ENCODE measurements at regions not wholly inside any gene's neighbourhood (a gene's known extent, or its start where the extent isn't known, plus 50 kb on each side); places are given as distances from the start of the nearest gene placed in this dataset.
"Not testable (repeated sequence)": the region's sequence is repeated elsewhere in the genome, so short reads cannot be mapped to it uniquely, and the experiment has no call there.

- ATAC-seq (ENCODE audit: low read depth); H4K5ac ChIP-seq (ENCODE audit: low read depth, low read length); H3K56ac ChIP-seq (ENCODE audit: extremely low read depth, insufficient read depth, low read length); dilution Hi-C loops (cut with HindIII; ENCODE audit: low sequenced_read_pairs, unreplicated experiment); H3K9ac ChIP-seq (ENCODE audit: low read depth, low read length); H3K18ac ChIP-seq (ENCODE audit: low read depth, low read length); H3K4me2 ChIP-seq (ENCODE audit: low read depth, low read length); H3K79me1 ChIP-seq (ENCODE audit: low read depth in 1 of 2, low read length in 2 of 2); H2BK5ac ChIP-seq (ENCODE audit: low read depth, low read length, poor library complexity, severe bottlenecking); H3K36me3 ChIP-seq (ENCODE audit: control insufficient read depth, insufficient read depth, low read length); H2AK9ac ChIP-seq (replicated peaks; ENCODE audit: low read depth, low read length, poor library complexity); BruUV-seq (replicated peaks); H4K91ac ChIP-seq (ENCODE audit: insufficient read depth, low read depth, low read length); H3K14ac ChIP-seq (replicated peaks; ENCODE audit: low read depth, low read length); H3K4me3 ChIP-seq (ENCODE audit: insufficient read depth, low read depth, low read length); H3K27me3 ChIP-seq (ENCODE audit: control insufficient read depth, insufficient read depth, low read length); H3K23ac ChIP-seq (ENCODE audit: low read depth, low read length); in situ Hi-C loops (cut with MboI; ENCODE audit: low sequenced_read_pairs); H2BK15ac ChIP-seq (ENCODE audit: low read depth, low read length); H2AFZ ChIP-seq (replicated peaks; ENCODE audit: low read length, poor library complexity); H4K8ac ChIP-seq (ENCODE audit: low read depth in 2 of 2, low read length in 2 of 2); H4K20me1 ChIP-seq (ENCODE audit: insufficient read depth, low read length); H3K4ac ChIP-seq (ENCODE audit: low read depth, low read length); H2BK20ac ChIP-seq (ENCODE audit: low read depth, low read length); H2AK5ac ChIP-seq (ENCODE audit: low read depth, low read length); intact Hi-C loops (cut with micrococcal nuclease); H2BK120ac ChIP-seq (ENCODE audit: low read depth, low read length); H3K9me1 ChIP-seq (ENCODE audit: insufficient read depth, low read length); DNase-seq; H3K4me1 ChIP-seq (ENCODE audit: control insufficient read depth, insufficient read depth, low read length); POLR2A ChIA-PET (ENCODE audit: unreplicated experiment); H3K27ac ChIP-seq (ENCODE audit: insufficient read depth, low read length): not testable (repeated sequence)
- WGBS, 2 experiments (ENCODE audit: extremely low coverage in 2 of 2, insufficient read length in 1 of 2): no CpG with 5 or more reads among the region's 6 CpGs
- CTCF ChIA-PET: interaction anchor here (0.6 kb wide), 1 partner anchor 609 kb away, joined by 3 read pairs; no protein-coding TSS in a partner anchor
- H3K9me3 ChIP-seq (ENCODE audit: control insufficient read depth, insufficient read depth, low read length): peaks cover 33% of the 10 kb centered on the region
Measured at GRCh38 chr13:19074106-19074505, 107.5 kb downstream of the TUBA3C start.

- H3K36me3 ChIP-seq (ENCODE audit: control insufficient read depth, insufficient read depth, low read length); DNase-seq; H3K9me1 ChIP-seq (ENCODE audit: insufficient read depth, low read length); H2BK15ac ChIP-seq (ENCODE audit: low read depth, low read length); H3K4me3 ChIP-seq (ENCODE audit: insufficient read depth, low read depth, low read length); H3K79me1 ChIP-seq (ENCODE audit: low read depth in 1 of 2, low read length in 2 of 2); H3K4me2 ChIP-seq (ENCODE audit: low read depth, low read length); H4K5ac ChIP-seq (ENCODE audit: low read depth, low read length); H4K8ac ChIP-seq (ENCODE audit: low read depth in 2 of 2, low read length in 2 of 2); H2AFZ ChIP-seq (replicated peaks; ENCODE audit: low read length, poor library complexity); H3K18ac ChIP-seq (ENCODE audit: low read depth, low read length); H2BK20ac ChIP-seq (ENCODE audit: low read depth, low read length); H2BK120ac ChIP-seq (ENCODE audit: low read depth, low read length); in situ Hi-C loops (cut with MboI; ENCODE audit: low sequenced_read_pairs); ATAC-seq (ENCODE audit: low read depth); H2AK5ac ChIP-seq (ENCODE audit: low read depth, low read length); H3K27me3 ChIP-seq (ENCODE audit: control insufficient read depth, insufficient read depth, low read length); H3K4me1 ChIP-seq (ENCODE audit: control insufficient read depth, insufficient read depth, low read length); dilution Hi-C loops (cut with HindIII; ENCODE audit: low sequenced_read_pairs, unreplicated experiment); H2AK9ac ChIP-seq (replicated peaks; ENCODE audit: low read depth, low read length, poor library complexity); H3K4ac ChIP-seq (ENCODE audit: low read depth, low read length); intact Hi-C loops (cut with micrococcal nuclease); H3K14ac ChIP-seq (replicated peaks; ENCODE audit: low read depth, low read length); H3K9ac ChIP-seq (ENCODE audit: low read depth, low read length); H3K23ac ChIP-seq (ENCODE audit: low read depth, low read length); H4K91ac ChIP-seq (ENCODE audit: insufficient read depth, low read depth, low read length); H3K56ac ChIP-seq (ENCODE audit: extremely low read depth, insufficient read depth, low read length); H2BK5ac ChIP-seq (ENCODE audit: low read depth, low read length, poor library complexity, severe bottlenecking); H3K27ac ChIP-seq (ENCODE audit: insufficient read depth, low read length); H4K20me1 ChIP-seq (ENCODE audit: insufficient read depth, low read length); CTCF ChIA-PET; BruUV-seq (replicated peaks); POLR2A ChIA-PET (ENCODE audit: unreplicated experiment): not testable (repeated sequence)
- WGBS, 2 experiments (ENCODE audit: extremely low coverage in 2 of 2, insufficient read length in 1 of 2): 50% methylated on average over 2 of the region's 11 CpGs; no CpG with 5 or more reads in 1 of the 2 experiments
- peaks cover 31% of the 10 kb centered on the region; the same call in 1 of the 2 replicates for H3K9me3 ChIP-seq (ENCODE audit: control insufficient read depth, insufficient read depth, low read length)
Measured at GRCh38 chr13:19072956-19073706, 108.5 kb downstream of the TUBA3C start.
